NCI-H2196 treated with DMSO at 0.1 percent for 48 hours (cell line): ENCODE measurements at regions not wholly inside any gene's neighbourhood (a gene's known extent, or its start where the extent isn't known, plus 50 kb on each side); places are given as distances from the start of the nearest gene placed in this dataset.

Experiments
- DNase-seq: peaks from one replicate; lab custom pipeline; 2025; ENCODE audit not compliant: unreplicated experiment; lab: John Stamatoyannopoulos, UW

DNA sequence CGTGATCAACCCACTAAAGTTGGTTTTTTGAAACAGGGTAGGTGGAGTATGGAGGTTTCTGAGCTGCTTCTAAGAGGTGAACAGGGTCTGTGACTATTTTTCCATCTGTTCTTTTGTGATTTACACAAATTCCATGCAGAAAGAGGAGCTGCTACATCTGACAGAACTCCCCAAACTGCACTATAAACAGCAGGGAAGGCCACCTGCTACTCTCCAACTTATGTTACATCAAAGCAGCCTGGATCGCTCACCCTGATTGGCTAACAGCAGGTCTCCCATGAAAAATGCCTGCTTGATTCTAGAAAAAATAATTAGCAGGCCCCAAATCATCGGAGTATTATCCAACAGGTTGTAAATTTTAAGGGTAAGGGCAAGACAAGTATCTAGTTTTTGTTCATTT lies 282.9 kb upstream of the FLRT2 start:
- DNase-seq: no peak

DNA sequence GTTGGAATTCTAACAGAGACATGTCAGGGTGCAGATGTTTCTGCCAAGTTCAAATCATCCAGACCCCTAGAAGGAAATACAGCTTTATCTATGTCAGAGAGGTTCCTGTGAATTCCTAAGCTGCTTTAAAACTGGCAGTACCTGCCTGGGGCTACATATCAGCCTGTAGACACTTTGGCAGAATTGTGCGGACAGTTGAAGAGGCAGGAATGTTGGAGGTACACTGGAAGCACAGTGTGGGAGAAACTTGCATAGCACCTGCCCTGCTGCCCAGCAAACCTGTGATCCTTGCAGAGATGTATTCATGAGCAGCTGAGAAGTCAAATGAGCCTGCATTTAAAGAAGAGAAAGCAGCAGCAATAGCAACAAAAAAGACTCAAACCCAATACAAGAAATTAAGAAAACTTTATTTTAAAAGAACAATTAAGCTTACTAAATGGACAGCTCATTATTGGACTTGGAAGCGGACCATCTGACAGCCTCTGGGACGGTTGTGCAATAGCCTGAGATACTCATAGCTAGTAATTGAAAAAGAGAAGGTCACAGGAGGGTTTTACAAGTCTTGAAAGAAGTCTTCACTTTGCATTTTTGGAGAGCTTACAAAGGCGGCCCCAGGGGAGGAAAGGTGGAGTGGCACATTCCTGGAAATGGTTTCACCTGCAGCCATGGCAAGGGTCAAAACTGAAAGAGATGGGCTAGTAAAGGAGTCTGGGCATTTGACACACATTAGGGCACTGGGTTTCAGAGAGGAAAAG lies 280.9 kb upstream of the FLRT2 start:
- no peak for DNase-seq

DNA sequence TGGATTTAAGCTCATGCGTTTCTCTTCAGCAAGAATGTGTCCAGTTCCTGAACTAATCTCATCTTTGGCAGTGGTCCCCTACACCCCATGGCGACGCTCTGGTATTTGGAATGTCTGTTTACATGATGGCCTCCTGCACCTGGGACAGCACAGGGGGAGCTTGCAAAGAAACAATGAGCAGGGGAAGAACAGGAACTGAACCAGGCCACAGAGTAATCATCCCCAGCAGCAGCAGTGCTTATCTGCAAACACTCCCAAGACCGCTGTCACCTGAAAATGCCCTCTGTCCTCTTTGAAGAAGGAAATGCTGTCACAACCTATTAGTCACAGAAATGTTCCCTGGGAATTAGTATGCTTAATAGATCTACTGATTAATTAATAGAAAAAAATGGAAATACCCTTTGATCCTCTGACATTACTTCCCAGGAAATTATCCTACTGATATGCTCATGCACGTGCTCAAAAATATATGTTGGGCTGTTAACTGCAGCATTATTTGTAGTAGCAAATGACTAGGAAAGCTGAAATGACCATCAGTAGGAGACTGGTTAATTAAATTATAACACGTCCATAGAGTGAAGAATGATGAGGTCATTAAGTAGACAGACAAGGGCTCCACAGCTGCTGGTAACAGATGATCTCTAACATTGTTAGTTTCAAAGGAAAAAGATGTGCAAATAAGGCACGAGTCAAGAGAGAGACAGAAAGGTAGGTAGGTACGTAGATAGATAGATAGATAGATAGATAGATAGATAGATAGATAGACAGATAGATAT lies 279.3 kb upstream of the FLRT2 start:
- DNase-seq: no peak

DNA sequence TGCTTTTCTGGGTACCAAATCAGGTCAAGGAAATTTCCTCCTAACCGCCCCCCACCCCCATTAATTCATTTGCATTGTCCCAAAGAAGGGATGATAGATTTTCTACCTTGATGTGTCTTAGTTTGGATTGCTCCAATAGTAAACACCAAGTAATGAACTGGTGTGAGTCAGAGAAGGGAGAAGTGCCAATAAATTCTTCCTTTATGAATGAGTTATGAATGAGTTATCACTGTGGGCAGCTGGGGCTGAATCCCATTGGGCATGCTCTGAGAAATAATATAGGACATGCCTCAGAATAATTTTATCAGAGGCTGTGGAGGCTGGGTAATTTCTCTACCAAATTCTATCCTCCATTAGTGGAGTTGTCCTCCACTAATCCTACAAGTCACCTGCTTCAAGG lies 277.9 kb upstream of the FLRT2 start:
- no peak for DNase-seq

DNA sequence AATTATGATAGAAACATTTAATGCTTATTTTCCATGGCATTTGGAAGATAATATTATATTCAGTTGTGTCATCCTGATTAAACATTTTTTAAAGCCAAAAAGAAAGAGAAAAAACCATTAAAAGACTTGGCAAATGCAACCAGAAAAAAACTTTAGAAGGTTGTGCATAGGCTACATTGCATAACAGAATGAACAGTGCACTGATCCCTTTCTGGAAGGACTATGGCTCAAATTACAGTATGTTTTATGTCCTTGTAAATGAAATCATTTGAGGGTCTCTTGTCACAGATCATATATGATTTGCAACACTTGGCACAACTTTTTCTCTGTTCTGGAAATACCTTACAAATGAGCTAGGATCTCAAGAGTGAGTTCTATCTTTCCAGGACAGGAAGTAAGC lies 275.2 kb upstream of the FLRT2 start:
- no peak for DNase-seq

- DNase-seq: no peak
Observed at GRCh38 chr14:85257287-85257686, 272.7 kb upstream of the FLRT2 start.

DNA sequence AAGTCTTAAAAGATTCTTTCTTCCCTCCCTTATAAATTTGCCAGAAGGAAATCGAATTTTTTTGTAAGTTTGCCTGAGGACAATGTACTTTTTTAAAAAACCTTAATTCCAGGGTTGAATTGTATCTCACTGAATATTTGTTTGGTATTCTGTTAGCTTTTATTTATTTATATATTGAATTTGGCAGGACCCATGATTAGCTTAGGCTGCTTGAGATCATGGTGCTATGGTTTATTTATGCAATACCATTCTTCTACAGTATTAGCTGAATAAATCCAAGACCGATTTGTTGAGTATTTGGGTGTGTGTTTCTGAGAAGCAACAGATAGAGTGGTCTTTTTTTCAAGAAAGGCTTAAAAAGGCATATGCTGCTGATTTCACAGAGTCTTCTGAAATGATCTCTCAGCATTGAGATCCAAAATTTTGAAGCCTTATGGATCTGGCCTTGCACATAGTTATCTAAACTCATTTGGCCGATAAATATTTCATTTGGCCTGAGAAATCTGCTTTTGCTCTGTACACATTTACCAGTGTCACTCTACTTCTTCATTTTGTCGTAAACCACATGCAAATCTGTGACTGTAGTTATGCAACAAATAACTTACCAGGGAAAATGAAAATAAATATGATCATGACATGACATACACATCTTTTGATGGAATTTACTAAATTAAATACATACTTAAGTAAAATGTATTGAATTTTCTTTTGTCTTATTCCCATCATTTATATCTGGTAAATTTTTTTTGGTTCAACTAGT lies 265.8 kb upstream of the FLRT2 start:
- no peak for DNase-seq

- DNase-seq: no peak
Observed at GRCh38 chr14:85273099-85273677, 256.8 kb upstream of the FLRT2 start.

- no peak for DNase-seq
Observed at GRCh38 chr14:85273952-85274351, 256.0 kb upstream of the FLRT2 start.

- DNase-seq: no peak
Observed at GRCh38 chr14:85276161-85276978, 253.6 kb upstream of the FLRT2 start.

GRCh38 chr14:85276979-85277228 lies 253.0 kb upstream of the FLRT2 start:
- no peak for DNase-seq

DNA sequence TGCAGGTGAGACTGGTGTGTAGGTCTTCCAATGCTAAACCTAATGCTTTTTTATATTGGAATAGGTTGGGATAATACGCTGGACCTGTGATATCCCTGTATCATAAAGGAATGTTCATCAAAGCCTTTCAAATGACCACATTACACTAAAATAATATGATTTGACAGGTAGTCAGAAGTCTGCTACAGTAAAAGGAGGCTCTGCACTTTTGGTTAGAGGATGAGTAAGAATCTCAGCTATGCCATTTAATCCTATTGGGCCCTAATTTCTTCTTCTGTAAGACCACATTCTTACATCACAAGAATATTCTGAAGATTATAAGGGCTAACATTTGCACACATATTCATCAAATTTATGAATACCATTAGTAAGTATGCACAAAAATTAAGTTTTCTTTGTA lies 250.5 kb upstream of the FLRT2 start:
- DNase-seq: no peak

DNA sequence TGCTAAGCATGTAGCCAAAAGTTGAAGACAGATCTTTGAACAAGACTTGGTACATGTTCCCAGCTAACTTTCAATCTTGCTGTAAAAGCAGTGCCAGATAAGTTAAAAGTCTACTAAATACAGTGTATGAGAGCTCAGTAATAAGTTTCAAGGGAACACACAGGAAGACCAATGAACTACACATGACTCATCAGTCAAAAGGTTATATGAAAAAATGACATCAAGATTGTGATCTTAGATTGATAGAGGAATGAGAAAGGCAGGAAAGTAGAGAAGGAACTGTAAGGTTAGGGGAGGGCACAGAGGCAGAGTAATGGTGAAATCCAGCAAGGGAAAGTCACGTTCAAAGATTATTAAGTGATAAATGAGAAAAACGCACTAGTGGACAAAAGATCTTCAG lies 249.9 kb upstream of the FLRT2 start:
- no peak for DNase-seq

DNA sequence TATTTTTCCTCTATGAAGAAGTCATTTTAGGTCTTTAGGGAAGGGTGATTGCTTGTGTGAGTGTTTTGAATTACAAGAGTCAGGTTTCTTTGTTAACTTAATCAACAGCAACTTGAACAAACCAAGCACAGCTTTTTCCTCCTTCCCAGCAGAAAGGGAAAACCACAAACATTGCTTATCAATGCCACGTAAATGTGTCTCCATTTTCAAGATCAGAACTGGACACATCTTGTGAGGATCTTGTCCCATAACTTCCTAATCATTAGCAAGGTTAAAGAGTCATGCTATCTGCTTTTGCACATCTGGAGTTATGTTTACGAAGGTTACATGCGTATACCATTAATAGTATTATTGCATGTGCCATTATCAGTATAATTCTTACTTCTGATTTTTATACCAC lies 248.0 kb upstream of the FLRT2 start:
- DNase-seq: no peak

DNA sequence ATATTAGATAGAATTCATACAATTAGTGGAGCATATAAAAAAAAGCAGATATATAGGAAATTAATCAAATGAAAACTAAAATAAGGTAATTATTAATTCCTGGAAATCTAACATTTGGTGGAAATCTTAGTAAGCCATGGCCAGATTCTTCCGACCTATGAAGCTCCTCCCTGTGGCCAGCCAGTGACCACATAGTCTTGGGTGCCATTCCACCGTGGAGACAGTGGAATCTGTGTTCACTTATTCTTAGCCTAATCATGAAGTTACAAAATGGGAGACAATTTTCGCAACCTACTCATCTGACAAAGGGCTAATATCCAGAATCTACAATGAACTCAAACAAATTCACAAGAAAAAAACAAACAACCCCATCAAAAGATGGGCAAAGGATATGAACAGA lies 241.9 kb upstream of the FLRT2 start:
- no peak for DNase-seq

DNA sequence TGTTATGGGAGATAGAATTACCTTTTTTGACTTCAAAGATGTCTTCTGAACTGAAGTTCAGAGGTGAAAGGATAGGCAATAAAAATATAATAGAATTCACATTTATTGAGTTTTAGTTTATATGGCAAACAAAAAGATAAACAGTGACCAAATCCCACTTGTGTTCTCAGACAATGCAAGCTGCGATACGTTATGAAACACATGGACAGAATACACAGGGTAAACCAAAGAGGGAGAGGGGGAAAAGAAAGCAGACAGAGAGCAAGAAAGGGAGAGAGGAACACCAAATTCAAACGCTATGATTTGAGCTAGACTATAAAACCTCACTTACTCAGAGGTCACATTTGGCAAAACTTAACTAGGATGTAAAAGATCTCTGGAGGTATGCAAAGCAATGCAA lies 238.2 kb upstream of the FLRT2 start:
- DNase-seq: no peak

DNA sequence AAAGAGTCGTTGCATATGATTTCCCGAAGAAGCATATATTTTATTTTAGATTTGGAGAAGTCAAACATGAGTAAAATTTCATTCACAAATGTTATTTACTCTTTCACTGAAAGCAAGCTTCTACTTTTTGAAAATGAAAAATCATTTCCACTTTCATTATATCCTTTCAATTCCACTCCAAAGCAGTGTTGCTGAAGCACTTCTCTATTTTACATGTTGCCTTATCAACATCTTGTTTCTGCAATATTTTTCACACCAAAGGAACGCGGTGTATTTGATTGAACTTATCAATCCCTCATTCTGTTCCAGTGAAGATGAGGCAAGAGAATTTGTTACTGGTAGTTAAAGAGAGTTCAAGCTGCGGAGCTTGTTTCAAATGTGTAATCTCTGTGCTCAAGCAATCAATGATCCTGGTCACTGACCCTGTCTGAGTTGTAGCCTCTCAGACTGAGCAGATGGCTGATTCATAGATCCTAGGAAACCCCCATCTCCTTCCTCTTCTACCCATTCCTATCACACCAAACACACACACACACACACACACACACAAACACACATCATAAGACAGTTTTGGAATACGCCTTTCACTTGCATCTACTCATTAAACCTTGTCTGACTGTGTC lies 236.2 kb upstream of the FLRT2 start:
- no peak for DNase-seq

- DNase-seq: no peak
Observed at GRCh38 chr14:85295318-85295717, 234.6 kb upstream of the FLRT2 start.

DNA sequence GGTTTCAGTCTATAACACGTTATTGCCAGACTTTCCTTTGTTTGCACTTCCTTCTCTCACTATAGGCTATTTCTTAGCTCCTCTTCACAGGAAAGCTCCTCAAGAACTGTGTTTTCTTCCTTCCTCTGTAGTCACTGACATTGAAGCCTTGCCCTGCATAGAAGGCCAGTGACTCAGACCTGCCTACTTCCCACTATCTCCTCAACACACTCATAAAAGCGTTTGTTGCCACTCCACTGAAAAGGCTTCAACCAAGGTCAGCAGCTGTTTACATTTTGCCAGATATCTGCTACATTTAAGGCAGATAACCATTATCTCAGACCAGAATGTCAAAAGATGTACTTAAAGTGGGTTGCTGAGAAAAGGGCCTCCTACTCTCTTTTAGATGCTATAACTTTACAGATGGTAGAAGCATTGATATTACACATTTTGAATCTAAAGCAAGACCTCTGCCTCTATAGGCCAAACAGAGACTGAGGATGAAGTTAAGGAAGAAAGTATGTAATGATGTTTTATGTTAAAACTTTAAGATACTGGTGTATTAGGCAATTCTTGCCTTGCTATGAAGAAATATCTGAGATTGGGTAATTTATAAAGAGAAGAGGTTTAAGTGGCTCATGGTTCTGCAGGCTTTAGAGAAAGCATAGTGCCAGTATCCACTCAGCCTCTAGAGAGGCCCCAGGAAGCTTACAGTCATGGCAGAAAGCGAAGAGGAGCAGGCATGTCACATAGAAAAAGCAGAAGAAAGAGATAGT lies 233.3 kb upstream of the FLRT2 start:
- no peak for DNase-seq

GRCh38 chr14:85300107-85300506 lies 229.8 kb upstream of the FLRT2 start:
- no peak for DNase-seq
